ENCODE measurements at regions not wholly inside any gene's neighbourhood (a gene's known extent, or its start where the extent isn't known, plus 50 kb on each side); places are given as distances from the start of the nearest gene placed in this dataset.

GRCh38 chr16:5681966-5682365, 584.4 kb upstream of the EEF2KMT start:
- DNase-seq: no peak

GRCh38 chr16:5678371-5678770, 580.8 kb upstream of the EEF2KMT start:
- no peak for DNase-seq

- no peak for DNase-seq
Measured at GRCh38 chr16:5671421-5671820, 573.8 kb upstream of the EEF2KMT start.

GRCh38 chr16:5670198-5670597, 572.6 kb upstream of the EEF2KMT start:
- no peak for DNase-seq

GRCh38 chr16:5668553-5668952, 571.0 kb upstream of the EEF2KMT start:
- DNase-seq: no peak

- no peak for DNase-seq
Measured at GRCh38 chr16:5665834-5666233, 568.2 kb upstream of the EEF2KMT start.

GRCh38 chr16:5653789-5654188, 556.2 kb upstream of the EEF2KMT start:
- no peak for DNase-seq

GRCh38 chr16:5653041-5653440, 555.4 kb upstream of the EEF2KMT start:
- DNase-seq: no peak

GRCh38 chr16:5649762-5650743, 552.5 kb upstream of the EEF2KMT start:
- no peak for DNase-seq

GRCh38 chr16:5647051-5647450, 549.5 kb upstream of the EEF2KMT start:
- DNase-seq: no peak

- no peak for DNase-seq
Measured at GRCh38 chr16:5643855-5644531, 546.4 kb upstream of the EEF2KMT start.

GRCh38 chr16:5642436-5642835, 544.8 kb upstream of the EEF2KMT start:
- no peak for DNase-seq

GRCh38 chr16:5642011-5642410, 544.4 kb upstream of the EEF2KMT start:
- DNase-seq: no peak

GRCh38 chr16:5640883-5641282, 543.3 kb upstream of the EEF2KMT start:
- no peak for DNase-seq

GRCh38 chr16:5639531-5639930, 541.9 kb upstream of the EEF2KMT start:
- no peak for DNase-seq

GRCh38 chr16:5635331-5635730, 537.7 kb upstream of the EEF2KMT start:
- no peak for DNase-seq

GRCh38 chr16:5634666-5635180, 537.1 kb upstream of the EEF2KMT start:
- no peak for DNase-seq

GRCh38 chr16:5633845-5634440, 536.3 kb upstream of the EEF2KMT start:
- no peak for DNase-seq

GRCh38 chr16:5622234-5622884, 524.8 kb upstream of the EEF2KMT start:
- DNase-seq: no peak

GRCh38 chr16:5621826-5622225, 524.2 kb upstream of the EEF2KMT start:
- no peak for DNase-seq

GRCh38 chr16:5619304-5619703, 521.7 kb upstream of the EEF2KMT start:
- no peak for DNase-seq

- no peak for DNase-seq
Measured at GRCh38 chr16:5616841-5617240, 519.2 kb upstream of the EEF2KMT start.

All from stimulated activated CD4-positive, alpha-beta T cell treated with anti-CD3 and anti-CD28 coated beads, Interleukin-4, amount 100 ng/mL, for 24 hours (primary cell).